ENCODE measurements at regions not wholly inside any gene's neighbourhood (a gene's known extent, or its start where the extent isn't known, plus 50 kb on each side); places are given as distances from the start of the nearest gene placed in this dataset.

GRCh38 chr14:71629250-71629649, 303.0 kb upstream of the RGS6 start:
- TF ChIP-seq CTCF (IDR thresholded peaks at IDR 0.05; ENCODE audit: poor library complexity, severe bottlenecking) (no peak), EZH2 (IDR thresholded peaks at IDR 0.05; ENCODE audit: borderline replicate concordance, insufficient read depth, low read length, poor library complexity, severe bottlenecking) (no peak), TAF1 (IDR thresholded peaks at IDR 0.05; ENCODE audit: low read depth) (no peak), POLR2AphosphoS5 (IDR thresholded peaks at IDR 0.05) (no peak), EP300 (conservative IDR thresholded peaks at IDR 0.05; ENCODE audit: poor library complexity, severe bottlenecking) (no peak), REST (IDR thresholded peaks at IDR 0.05; ENCODE audit: borderline replicate concordance) (no peak), SMC3 (conservative IDR thresholded peaks at IDR 0.05; ENCODE audit: poor library complexity) (no peak), RAD21 (conservative IDR thresholded peaks at IDR 0.05) (no peak)
